Liver (tissue), 3 donors: ENCODE measurements at regions not wholly inside any gene's neighbourhood (a gene's known extent, or its start where the extent isn't known, plus 50 kb on each side); places are given as distances from the start of the nearest gene placed in this dataset.

ENCODE experiments used
- HNF4A ChIP-seq, 2 donors: conservative IDR thresholded peaks; 2 replicates each; pipeline ENCODE4 v1.6.1; 2016; ENCODE audit warnings: antibody characterized with exemption in 2 of 2, mild to moderate bottlenecking in 2 of 2
- RAD21 ChIP-seq, 2 donors: IDR thresholded peaks; 2 replicates each; pipeline ENCODE4 v1.6.1; 2016; ENCODE audit warnings: antibody characterized with exemption in 2 of 2, mild to moderate bottlenecking in 2 of 2
- SP1 ChIP-seq: IDR thresholded peaks from 2 replicates; pipeline ENCODE4 v1.6.1; 2018; ENCODE audit warnings: antibody characterized with exemption, mild to moderate bottlenecking
- TF ChIP-seq, protein P1 (sequence below): fragments of 150-350 bp; IDR thresholded peaks from 2 replicates; pipeline ENCODE4 v1.5.1; 2017; ENCODE audit warnings: improper control_type of control experiment, low read depth, low read length; ENCODE audit not compliant: missing input control
- TF ChIP-seq, protein P2 (sequence below): IDR thresholded peaks from 2 replicates; pipeline ENCODE4 v1.6.1; 2016; ENCODE audit warnings: antibody characterized with exemption
- TF ChIP-seq, protein P3 (sequence below): IDR thresholded peaks from 2 replicates; pipeline ENCODE4 v1.6.1; 2016; ENCODE audit warnings: antibody characterized with exemption
- TF ChIP-seq, protein P4 (sequence below): IDR thresholded peaks from 2 replicates; pipeline ENCODE4 v1.6.1; 2016; ENCODE audit warnings: antibody characterized with exemption, mild to moderate bottlenecking
- TF ChIP-seq, protein P5 (sequence below): IDR thresholded peaks from 2 replicates; pipeline ENCODE4 v1.6.1; 2016; ENCODE audit warnings: antibody characterized with exemption
- donor health status: healthy.
- donor health status: healthy.

DNA sequence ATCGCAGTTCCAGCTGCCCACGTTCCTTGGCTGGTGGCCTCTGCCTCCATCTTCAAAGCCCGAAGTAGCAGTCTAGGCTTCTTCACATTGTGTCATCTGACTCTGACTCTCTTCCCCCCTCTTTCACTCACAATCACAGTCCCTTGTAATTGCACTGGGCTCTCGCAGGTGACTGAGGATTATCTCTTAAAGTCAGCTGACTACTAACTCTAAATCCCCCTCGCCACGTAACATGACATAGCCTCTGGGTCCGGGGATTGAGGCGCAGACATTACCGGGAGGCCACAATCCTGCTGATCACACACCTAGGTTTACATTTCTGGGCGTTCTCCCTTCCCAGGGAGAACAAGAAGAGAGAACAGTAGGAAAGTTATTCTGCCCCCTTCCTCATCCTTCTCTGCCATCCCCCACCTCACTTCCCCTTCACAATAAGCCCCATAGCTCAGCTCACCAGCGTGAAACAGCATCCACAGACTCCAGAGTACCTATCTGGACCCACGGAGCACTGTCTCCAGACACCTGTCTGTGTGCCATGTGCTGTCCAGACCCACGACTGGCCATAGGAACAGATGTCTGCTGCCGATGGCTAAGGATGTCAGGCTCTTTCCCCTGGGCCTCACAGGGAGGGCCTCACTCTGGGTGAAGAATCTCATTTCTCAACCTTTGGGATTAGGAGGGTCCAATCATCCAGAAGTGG lies 64.3 kb upstream of the FZD7 start:
- TF ChIP-seq, protein P1, sequence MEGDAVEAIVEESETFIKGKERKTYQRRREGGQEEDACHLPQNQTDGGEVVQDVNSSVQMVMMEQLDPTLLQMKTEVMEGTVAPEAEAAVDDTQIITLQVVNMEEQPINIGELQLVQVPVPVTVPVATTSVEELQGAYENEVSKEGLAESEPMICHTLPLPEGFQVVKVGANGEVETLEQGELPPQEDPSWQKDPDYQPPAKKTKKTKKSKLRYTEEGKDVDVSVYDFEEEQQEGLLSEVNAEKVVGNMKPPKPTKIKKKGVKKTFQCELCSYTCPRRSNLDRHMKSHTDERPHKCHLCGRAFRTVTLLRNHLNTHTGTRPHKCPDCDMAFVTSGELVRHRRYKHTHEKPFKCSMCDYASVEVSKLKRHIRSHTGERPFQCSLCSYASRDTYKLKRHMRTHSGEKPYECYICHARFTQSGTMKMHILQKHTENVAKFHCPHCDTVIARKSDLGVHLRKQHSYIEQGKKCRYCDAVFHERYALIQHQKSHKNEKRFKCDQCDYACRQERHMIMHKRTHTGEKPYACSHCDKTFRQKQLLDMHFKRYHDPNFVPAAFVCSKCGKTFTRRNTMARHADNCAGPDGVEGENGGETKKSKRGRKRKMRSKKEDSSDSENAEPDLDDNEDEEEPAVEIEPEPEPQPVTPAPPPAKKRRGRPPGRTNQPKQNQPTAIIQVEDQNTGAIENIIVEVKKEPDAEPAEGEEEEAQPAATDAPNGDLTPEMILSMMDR: no peak
- TF ChIP-seq, protein P2, sequence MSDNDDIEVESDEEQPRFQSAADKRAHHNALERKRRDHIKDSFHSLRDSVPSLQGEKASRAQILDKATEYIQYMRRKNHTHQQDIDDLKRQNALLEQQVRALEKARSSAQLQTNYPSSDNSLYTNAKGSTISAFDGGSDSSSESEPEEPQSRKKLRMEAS: no peak
- TF ChIP-seq RAD21 (IDR thresholded peaks at IDR 0.05): no peak
- no peak for TF ChIP-seq SP1
- TF ChIP-seq, protein P3, sequence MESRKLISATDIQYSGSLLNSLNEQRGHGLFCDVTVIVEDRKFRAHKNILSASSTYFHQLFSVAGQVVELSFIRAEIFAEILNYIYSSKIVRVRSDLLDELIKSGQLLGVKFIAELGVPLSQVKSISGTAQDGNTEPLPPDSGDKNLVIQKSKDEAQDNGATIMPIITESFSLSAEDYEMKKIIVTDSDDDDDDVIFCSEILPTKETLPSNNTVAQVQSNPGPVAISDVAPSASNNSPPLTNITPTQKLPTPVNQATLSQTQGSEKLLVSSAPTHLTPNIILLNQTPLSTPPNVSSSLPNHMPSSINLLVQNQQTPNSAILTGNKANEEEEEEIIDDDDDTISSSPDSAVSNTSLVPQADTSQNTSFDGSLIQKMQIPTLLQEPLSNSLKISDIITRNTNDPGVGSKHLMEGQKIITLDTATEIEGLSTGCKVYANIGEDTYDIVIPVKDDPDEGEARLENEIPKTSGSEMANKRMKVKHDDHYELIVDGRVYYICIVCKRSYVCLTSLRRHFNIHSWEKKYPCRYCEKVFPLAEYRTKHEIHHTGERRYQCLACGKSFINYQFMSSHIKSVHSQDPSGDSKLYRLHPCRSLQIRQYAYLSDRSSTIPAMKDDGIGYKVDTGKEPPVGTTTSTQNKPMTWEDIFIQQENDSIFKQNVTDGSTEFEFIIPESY: no peak
- TF ChIP-seq, protein P4, sequence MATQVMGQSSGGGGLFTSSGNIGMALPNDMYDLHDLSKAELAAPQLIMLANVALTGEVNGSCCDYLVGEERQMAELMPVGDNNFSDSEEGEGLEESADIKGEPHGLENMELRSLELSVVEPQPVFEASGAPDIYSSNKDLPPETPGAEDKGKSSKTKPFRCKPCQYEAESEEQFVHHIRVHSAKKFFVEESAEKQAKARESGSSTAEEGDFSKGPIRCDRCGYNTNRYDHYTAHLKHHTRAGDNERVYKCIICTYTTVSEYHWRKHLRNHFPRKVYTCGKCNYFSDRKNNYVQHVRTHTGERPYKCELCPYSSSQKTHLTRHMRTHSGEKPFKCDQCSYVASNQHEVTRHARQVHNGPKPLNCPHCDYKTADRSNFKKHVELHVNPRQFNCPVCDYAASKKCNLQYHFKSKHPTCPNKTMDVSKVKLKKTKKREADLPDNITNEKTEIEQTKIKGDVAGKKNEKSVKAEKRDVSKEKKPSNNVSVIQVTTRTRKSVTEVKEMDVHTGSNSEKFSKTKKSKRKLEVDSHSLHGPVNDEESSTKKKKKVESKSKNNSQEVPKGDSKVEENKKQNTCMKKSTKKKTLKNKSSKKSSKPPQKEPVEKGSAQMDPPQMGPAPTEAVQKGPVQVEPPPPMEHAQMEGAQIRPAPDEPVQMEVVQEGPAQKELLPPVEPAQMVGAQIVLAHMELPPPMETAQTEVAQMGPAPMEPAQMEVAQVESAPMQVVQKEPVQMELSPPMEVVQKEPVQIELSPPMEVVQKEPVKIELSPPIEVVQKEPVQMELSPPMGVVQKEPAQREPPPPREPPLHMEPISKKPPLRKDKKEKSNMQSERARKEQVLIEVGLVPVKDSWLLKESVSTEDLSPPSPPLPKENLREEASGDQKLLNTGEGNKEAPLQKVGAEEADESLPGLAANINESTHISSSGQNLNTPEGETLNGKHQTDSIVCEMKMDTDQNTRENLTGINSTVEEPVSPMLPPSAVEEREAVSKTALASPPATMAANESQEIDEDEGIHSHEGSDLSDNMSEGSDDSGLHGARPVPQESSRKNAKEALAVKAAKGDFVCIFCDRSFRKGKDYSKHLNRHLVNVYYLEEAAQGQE: no peak
- no peak for TF ChIP-seq HNF4A (conservative IDR thresholded peaks at IDR 0.05)
- TF ChIP-seq, protein P5, sequence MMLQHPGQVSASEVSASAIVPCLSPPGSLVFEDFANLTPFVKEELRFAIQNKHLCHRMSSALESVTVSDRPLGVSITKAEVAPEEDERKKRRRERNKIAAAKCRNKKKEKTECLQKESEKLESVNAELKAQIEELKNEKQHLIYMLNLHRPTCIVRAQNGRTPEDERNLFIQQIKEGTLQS: no peak
